ENCODE measurements at regions not wholly inside any gene's neighbourhood (a gene's known extent, or its start where the extent isn't known, plus 50 kb on each side); places are given as distances from the start of the nearest gene placed in this dataset.

GRCh38 chr20:22929661-22930060 lies 105.5 kb upstream of the SSTR4 start:
- no peaks in the 10 kb centered on the region for H3K36me3 ChIP-seq
- no peak for DNase-seq (ENCODE audit: low spot score)
- no peaks in the 10 kb centered on the region for H3K27me3 ChIP-seq (replicated peaks; ENCODE audit: insufficient read depth)
- no peak overlapping the region for H3K4me3 ChIP-seq
- no peak overlapping the region for H3K27ac ChIP-seq
- TF ChIP-seq, protein P1, sequence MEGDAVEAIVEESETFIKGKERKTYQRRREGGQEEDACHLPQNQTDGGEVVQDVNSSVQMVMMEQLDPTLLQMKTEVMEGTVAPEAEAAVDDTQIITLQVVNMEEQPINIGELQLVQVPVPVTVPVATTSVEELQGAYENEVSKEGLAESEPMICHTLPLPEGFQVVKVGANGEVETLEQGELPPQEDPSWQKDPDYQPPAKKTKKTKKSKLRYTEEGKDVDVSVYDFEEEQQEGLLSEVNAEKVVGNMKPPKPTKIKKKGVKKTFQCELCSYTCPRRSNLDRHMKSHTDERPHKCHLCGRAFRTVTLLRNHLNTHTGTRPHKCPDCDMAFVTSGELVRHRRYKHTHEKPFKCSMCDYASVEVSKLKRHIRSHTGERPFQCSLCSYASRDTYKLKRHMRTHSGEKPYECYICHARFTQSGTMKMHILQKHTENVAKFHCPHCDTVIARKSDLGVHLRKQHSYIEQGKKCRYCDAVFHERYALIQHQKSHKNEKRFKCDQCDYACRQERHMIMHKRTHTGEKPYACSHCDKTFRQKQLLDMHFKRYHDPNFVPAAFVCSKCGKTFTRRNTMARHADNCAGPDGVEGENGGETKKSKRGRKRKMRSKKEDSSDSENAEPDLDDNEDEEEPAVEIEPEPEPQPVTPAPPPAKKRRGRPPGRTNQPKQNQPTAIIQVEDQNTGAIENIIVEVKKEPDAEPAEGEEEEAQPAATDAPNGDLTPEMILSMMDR (IDR thresholded peaks at IDR 0.05): no peak
- TF ChIP-seq POLR2AphosphoS5 (IDR thresholded peaks at IDR 0.05) (no peak), POLR2A (IDR thresholded peaks at IDR 0.05) (no peak)
- 88% methylated on average over 2 of the region's 2 CpGs for WGBS
- intact Hi-C loops (cut with DNase I): no loop called here
- H3K4me1 ChIP-seq (replicated peaks): no peaks in the 10 kb centered on the region
- no peaks in the 10 kb centered on the region for H3K9me3 ChIP-seq

- no peak overlapping the region for H3K4me3 ChIP-seq
- no peaks in the 10 kb centered on the region for H3K27me3 ChIP-seq (replicated peaks; ENCODE audit: insufficient read depth)
- no peak overlapping the region for H3K27ac ChIP-seq
- intact Hi-C loops (cut with DNase I): no loop called here
- H3K36me3 ChIP-seq: no peaks in the 10 kb centered on the region
- H3K9me3 ChIP-seq: no peaks in the 10 kb centered on the region
- TF ChIP-seq, protein P1 (IDR thresholded peaks at IDR 0.05): no peak
- TF ChIP-seq POLR2A (IDR thresholded peaks at IDR 0.05) (no peak), POLR2AphosphoS5 (IDR thresholded peaks at IDR 0.05) (no peak)
- DNase-seq (ENCODE audit: low spot score): no peak
- no peaks in the 10 kb centered on the region for H3K4me1 ChIP-seq (replicated peaks)
- 73% methylated on average over 7 of the region's 7 CpGs for WGBS
Measured at GRCh38 chr20:22931653-22932608, 103.2 kb upstream of the SSTR4 start.

- H3K36me3 ChIP-seq: no peaks in the 10 kb centered on the region
- TF ChIP-seq POLR2A (IDR thresholded peaks at IDR 0.05) (no peak), POLR2AphosphoS5 (IDR thresholded peaks at IDR 0.05) (no peak)
- TF ChIP-seq, protein P1 (IDR thresholded peaks at IDR 0.05): no peak
- H3K4me3 ChIP-seq: no peak overlapping the region
- no peak for DNase-seq (ENCODE audit: low spot score)
- H3K9me3 ChIP-seq: no peaks in the 10 kb centered on the region
- H3K27me3 ChIP-seq (replicated peaks; ENCODE audit: insufficient read depth): peaks cover 4% of the 10 kb centered on the region
- 62% methylated on average over 3 of the region's 3 CpGs for WGBS
- intact Hi-C loops (cut with DNase I): no loop called here
- no peaks in the 10 kb centered on the region for H3K4me1 ChIP-seq (replicated peaks)
- no peak overlapping the region for H3K27ac ChIP-seq
Measured at GRCh38 chr20:22939181-22939580, 95.9 kb upstream of the SSTR4 start.

GRCh38 chr20:22940350-22940749 lies 94.8 kb upstream of the SSTR4 start:
- Histone ChIP-seq H3K4me3 (no peak overlapping the region), H3K9me3 (no peaks in the 10 kb centered on the region), H3K27me3 (replicated peaks; ENCODE audit: insufficient read depth) (peaks cover 4% of the 10 kb centered on the region), H3K4me1 (replicated peaks) (no peaks in the 10 kb centered on the region), H3K27ac (no peak overlapping the region), H3K36me3 (no peaks in the 10 kb centered on the region)
- DNase-seq (ENCODE audit: low spot score): no peak
- WGBS: 84% methylated on average over 4 of the region's 4 CpGs
- intact Hi-C loops (cut with DNase I): no loop called here
- TF ChIP-seq POLR2A (IDR thresholded peaks at IDR 0.05) (no peak), POLR2AphosphoS5 (IDR thresholded peaks at IDR 0.05) (no peak)
- TF ChIP-seq, protein P1 (IDR thresholded peaks at IDR 0.05): no peak

DNA sequence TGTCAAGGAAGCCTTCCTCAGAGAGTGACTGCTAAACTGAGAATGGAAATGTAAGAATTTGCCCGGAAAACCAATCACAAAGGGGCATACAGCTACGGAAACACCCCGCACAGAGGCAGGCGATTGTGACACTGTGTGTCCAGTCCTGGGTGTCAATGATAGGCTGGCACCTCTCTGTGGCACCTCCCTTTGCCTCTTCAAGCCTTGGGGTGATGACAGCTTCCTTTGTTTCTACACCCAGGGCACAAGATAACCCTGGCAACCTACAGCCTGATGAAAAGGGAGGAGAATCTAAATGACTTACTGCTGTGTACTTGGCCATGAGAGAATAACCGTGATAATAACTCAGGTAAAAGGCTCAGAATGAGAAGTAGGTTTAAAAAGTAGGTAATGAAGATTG lies 93.6 kb upstream of the SSTR4 start:
- 77% methylated on average over 5 of the region's 5 CpGs for WGBS
- Histone ChIP-seq H3K9me3 (no peaks in the 10 kb centered on the region), H3K36me3 (no peaks in the 10 kb centered on the region), H3K27me3 (replicated peaks; ENCODE audit: insufficient read depth) (peaks cover 4% of the 10 kb centered on the region), H3K27ac (no peak overlapping the region), H3K4me1 (replicated peaks) (no peaks in the 10 kb centered on the region), H3K4me3 (no peak overlapping the region)
- intact Hi-C loops (cut with DNase I): no loop called here
- DNase-seq (ENCODE audit: low spot score): no peak
- no peak for TF ChIP-seq POLR2A (IDR thresholded peaks at IDR 0.05)
- TF ChIP-seq, protein P1 (IDR thresholded peaks at IDR 0.05): no peak
- no peak for TF ChIP-seq POLR2AphosphoS5 (IDR thresholded peaks at IDR 0.05)

Measured in prostate gland (tissue), 2 donors.